Subcutaneous abdominal adipose tissue (tissue), 5 donors: ENCODE measurements at regions not wholly inside any gene's neighbourhood (a gene's known extent, or its start where the extent isn't known, plus 50 kb on each side); places are given as distances from the start of the nearest gene placed in this dataset.
"Not testable (repeated sequence)": the region's sequence is repeated elsewhere in the genome, so short reads cannot be mapped to it uniquely, and the experiment has no call there.

Experiments
- H3K27ac ChIP-seq: one replicate; pipeline ENCODE4 v1.7.0; 2013; ENCODE audit warnings: low read depth, mild to moderate bottlenecking, inconsistent platforms, low read length, moderate library complexity
- H3K27me3 ChIP-seq, 5 donors: one replicate each; pipeline ENCODE4 v1.7.0; 2013; ENCODE audit warnings: low read length in 5 of 5, inconsistent platforms in 1 of 5; ENCODE audit not compliant: control insufficient read depth in 5 of 5, insufficient read depth in 4 of 5
- H3K36me3 ChIP-seq, 5 donors: one replicate each; pipeline ENCODE4 v1.7.0; 2013; ENCODE audit warnings: low read length in 5 of 5; ENCODE audit not compliant: control insufficient read depth in 5 of 5, insufficient read depth in 5 of 5
- H3K4me1 ChIP-seq, 5 donors: one replicate each; pipeline ENCODE4 v1.7.0; 2013; ENCODE audit warnings: low read length in 5 of 5, mild to moderate bottlenecking in 3 of 5, moderate library complexity in 1 of 5; ENCODE audit not compliant: control insufficient read depth in 5 of 5, insufficient read depth in 5 of 5
- H3K4me3 ChIP-seq, 5 donors: one replicate each; pipeline ENCODE4 v1.7.0; 2013; ENCODE audit warnings: low read length in 5 of 5, low read depth in 1 of 5
- H3K9ac ChIP-seq, 5 donors: one replicate each; pipeline ENCODE4 v1.7.0; 2013; ENCODE audit warnings: low read length in 5 of 5, mild to moderate bottlenecking in 4 of 5, moderate library complexity in 3 of 5
- H3K9me3 ChIP-seq, 5 donors: one replicate each; pipeline ENCODE4 v1.7.0; 2013; ENCODE audit warnings: low read length in 5 of 5; ENCODE audit not compliant: control insufficient read depth in 5 of 5
- donor health status: healthy.
- donor health status: healthy.
- donor health status: healthy.
- donor health status: healthy.
- donor health status: healthy.

DNA sequence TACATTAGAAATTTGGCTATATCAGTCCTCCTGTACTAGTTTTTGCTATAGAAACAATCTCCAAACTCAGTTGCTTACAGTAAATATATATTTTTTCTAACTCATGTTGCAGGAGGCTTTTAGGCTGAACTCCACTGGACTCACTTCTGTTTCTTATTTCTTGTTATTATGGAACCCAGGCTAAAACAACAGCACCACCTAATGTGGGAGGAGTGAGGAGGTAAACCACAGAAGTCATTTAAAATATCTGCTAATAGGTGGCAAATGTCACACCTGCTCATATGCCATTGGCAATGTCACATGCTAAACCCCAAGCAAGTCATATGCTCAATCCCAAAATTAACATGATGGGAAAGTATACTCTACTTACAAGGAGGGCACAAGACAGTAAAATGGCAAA is 462.2 kb downstream of the PLOD2 start:
- no peaks in the 10 kb centered on the region for H3K27me3 ChIP-seq
- H3K4me3 ChIP-seq: no peak overlapping the region
- no peaks in the 10 kb centered on the region for H3K9me3 ChIP-seq
- H3K36me3 ChIP-seq: no peaks in the 10 kb centered on the region
- H3K4me1 ChIP-seq: peaks cover 0 to 6% (median 0%) of the 10 kb centered on the region in 5 donors
- H3K9ac ChIP-seq: no peak overlapping the region
- H3K27ac ChIP-seq: no peak overlapping the region

DNA sequence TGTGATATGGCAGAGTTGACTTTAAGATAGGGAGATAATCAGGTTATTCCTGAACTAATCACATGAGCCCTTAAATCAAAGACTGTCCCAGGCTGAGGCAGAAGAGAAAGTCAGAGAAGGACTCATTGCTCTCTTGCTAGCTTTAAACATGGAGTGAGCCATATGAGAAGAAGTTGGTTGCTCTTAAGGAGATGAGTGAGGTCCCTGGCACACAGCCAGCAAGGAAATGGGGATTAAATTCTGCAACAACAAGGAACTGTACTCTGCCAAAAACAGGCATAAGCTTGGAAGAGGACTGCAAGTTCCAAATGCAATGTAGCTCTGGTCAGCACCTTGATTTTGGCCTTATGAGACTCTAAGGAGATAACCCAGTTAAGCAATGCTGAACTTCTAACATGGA is 457.0 kb downstream of the PLOD2 start:
- Histone ChIP-seq H3K9ac (no peak overlapping the region), H3K27ac (no peak overlapping the region), H3K4me1 (no peaks in the 10 kb centered on the region), H3K36me3 (no peaks in the 10 kb centered on the region), H3K4me3 (no peak overlapping the region), H3K9me3 (no peaks in the 10 kb centered on the region), H3K27me3 (no peaks in the 10 kb centered on the region)

DNA sequence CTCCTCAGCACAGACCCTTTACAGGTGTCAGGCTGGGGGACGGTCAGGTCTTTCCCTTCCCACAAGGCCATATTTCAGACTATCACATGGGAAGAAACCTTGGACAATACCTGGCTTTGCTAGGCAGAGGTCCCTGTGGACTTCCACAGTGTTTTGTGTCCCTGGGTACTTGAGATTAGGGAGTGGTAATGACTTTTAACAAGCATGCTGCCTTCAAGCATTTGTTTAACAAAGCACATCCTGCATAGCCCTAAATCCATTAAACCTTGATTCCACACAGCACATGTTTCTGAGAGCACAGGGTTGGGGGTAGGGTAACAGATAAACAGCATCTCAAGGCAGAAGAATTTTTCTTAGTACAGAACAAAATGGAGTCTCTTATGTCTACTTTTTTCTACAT is 451.2 kb downstream of the PLOD2 start:
- not testable (repeated sequence) for H3K9me3 ChIP-seq, H3K36me3 ChIP-seq, H3K9ac ChIP-seq, H3K4me3 ChIP-seq, H3K4me1 ChIP-seq, H3K27ac ChIP-seq, H3K27me3 ChIP-seq

DNA sequence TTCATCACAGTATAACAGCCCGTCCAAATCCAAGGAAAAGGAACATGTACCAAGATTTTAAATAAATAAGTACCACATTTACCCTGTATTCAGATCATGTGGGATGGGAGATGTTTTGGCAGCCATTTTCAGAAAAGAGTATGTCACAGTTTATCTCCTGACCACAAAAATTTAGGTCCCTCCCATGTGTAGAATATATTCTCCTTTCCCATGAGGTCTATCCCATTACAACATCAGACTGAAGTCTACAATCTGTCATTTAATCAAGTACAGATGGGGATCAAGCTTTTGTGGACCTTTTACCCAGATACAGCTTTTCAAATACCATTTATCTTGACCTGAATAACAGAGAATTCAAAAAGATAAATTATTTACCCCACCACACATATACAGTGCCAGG is 444.5 kb downstream of the PLOD2 start:
- Histone ChIP-seq H3K4me3 (no peak overlapping the region), H3K9ac (no peak overlapping the region), H3K27ac (no peak overlapping the region), H3K4me1 (peaks cover 0 to 4% (median 0%) of the 10 kb centered on the region in 5 donors), H3K27me3 (no peaks in the 10 kb centered on the region), H3K36me3 (no peaks in the 10 kb centered on the region), H3K9me3 (peaks cover 0 to 2% (median 0%) of the 10 kb centered on the region in 5 donors)

DNA sequence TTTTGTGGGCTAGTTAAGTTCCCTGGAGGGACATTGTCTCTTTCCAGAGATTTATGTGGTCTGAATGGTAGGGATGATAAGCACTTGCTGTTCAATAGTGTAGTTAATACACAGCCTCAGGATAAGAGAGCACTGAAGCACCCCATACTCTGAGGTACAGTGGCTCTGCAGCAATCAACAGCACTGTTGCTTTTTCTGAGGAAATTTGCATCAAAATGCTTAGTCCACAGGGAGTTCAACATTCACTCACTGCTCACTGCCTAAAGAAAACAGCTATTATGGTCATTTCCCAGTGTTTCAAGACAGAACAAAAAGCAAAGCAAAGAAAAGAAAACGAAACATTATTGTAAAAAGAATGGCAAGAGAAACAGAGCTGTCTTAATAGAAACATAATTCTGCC is 441.9 kb downstream of the PLOD2 start:
- Histone ChIP-seq H3K9me3 (no peaks in the 10 kb centered on the region), H3K27me3 (no peaks in the 10 kb centered on the region), H3K9ac (no peak overlapping the region), H3K4me3 (no peak overlapping the region), H3K27ac (no peak overlapping the region), H3K4me1 (peaks cover 0 to 4% (median 0%) of the 10 kb centered on the region in 5 donors), H3K36me3 (no peaks in the 10 kb centered on the region)

DNA sequence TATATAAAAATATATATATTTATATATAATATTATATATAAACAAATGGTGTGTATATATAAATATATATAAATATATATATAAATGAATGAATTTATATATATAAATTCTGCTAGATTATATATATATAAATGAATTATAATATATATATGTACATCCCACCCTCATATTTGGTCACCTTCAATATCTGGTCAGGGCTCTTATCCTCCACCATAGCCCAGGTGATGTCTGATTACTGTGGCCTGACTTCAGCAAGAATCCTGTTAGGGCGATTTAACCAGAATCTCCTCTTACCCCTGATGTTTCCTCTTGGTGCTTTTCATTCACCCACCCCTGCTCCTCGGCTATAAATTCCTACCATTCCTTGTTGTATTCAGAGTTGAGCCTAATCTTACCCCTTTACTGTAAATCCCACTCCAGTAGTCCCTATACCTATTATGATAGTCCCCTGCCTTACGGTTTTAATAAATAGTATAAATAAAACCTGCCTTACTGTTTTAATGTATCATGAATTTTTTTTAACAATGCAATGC is 439.6 kb downstream of the PLOD2 start:
- no peak overlapping the region for H3K9ac ChIP-seq
- H3K9me3 ChIP-seq: no peaks in the 10 kb centered on the region
- H3K27me3 ChIP-seq: no peaks in the 10 kb centered on the region
- H3K36me3 ChIP-seq: no peaks in the 10 kb centered on the region
- H3K4me3 ChIP-seq: no peak overlapping the region
- H3K4me1 ChIP-seq: peaks cover 0 to 2% (median 0%) of the 10 kb centered on the region in 5 donors
- no peak overlapping the region for H3K27ac ChIP-seq

DNA sequence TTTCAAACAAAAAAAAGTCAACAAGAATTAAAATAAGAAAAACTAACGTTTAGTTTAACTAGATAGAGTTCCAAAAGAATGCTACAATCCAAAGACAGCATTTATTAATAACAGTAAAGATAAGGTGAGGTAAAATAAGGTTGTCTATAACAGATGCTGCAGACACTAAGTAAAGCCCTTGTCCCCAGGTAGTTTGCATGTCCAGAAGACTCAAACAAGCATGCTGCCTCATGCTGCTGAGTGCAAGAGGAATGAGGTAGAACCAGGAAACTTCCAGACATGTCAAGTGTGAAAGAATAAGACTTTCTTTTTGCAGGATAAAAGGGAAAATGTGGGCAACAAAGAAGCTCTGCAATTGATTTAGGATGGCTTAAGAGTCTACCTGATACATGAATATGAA is 439.2 kb downstream of the PLOD2 start:
- Histone ChIP-seq H3K9ac (no peak overlapping the region), H3K27ac (no peak overlapping the region), H3K36me3 (no peaks in the 10 kb centered on the region), H3K9me3 (no peaks in the 10 kb centered on the region), H3K27me3 (no peaks in the 10 kb centered on the region), H3K4me1 (no peaks in the 10 kb centered on the region), H3K4me3 (no peak overlapping the region)

DNA sequence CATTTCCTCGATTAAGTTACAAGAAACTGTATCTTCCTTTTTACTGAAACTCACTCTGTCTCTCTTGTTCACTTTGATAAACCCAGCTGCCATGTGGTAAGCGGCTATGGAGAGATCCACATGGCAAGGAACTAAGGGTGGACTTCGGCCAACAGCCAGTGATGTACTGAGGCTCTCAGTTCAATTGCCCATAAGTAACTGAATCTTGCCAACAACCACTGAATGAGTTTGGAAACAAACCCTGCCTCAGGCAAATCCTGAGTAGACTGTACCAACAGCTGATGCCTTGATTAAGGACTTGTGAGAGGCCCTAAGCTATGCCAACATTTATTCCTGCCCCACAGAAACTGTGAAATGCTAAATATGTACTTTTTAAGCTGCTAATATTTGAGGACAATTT is 433.5 kb downstream of the PLOD2 start:
- Histone ChIP-seq H3K27me3 (no peaks in the 10 kb centered on the region), H3K36me3 (no peaks in the 10 kb centered on the region), H3K9ac (no peak overlapping the region), H3K4me1 (no peaks in the 10 kb centered on the region), H3K4me3 (no peak overlapping the region), H3K27ac (no peak overlapping the region), H3K9me3 (no peaks in the 10 kb centered on the region)

DNA sequence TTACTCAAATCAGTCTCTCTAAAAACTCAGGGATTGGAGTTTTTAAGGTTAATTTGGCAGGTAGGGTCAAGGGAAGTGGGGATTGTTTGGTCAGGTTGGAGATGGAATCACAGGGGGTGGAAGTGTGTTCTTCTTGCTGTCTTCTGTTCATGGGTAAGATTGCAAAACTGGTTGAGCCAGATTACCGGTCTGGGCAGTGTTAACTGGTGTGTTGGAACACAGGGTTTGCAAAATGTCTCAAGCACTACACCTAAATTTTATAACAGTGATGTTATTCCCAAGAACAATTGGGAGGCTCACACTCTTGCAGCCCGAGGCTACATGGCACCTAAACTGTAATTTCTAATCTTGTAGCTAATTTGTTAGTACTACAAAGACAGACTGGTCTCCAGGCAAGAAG is 425.4 kb downstream of the PLOD2 start:
- Histone ChIP-seq H3K27ac (no peak overlapping the region), H3K27me3 (no peaks in the 10 kb centered on the region), H3K36me3 (no peaks in the 10 kb centered on the region), H3K9me3 (peaks cover 0 to 3% (median 0%) of the 10 kb centered on the region in 5 donors), H3K4me1 (no peaks in the 10 kb centered on the region), H3K9ac (no peak overlapping the region), H3K4me3 (no peak overlapping the region)

DNA sequence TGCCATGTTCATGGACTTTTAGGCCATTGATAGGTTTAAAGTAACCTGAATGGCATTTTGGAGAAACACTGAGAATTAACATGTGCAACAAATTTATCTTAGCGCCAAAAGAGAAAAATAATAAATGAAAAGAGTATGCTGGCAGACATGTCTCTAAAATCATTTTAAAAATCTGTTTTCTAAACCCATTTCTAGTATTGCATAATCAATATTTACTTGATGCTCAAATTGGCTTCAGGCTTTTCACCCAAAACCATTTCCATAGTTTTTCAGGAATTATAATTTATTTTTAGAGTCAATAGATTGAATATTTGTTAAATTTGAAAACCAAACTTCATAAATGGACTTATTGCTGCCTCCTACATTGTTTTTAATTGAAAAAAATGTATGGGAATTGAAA is 423.0 kb downstream of the PLOD2 start:
- Histone ChIP-seq H3K9ac (no peak overlapping the region), H3K4me1 (no peaks in the 10 kb centered on the region), H3K9me3 (peaks cover 0 to 3% (median 0%) of the 10 kb centered on the region in 5 donors), H3K27ac (no peak overlapping the region), H3K27me3 (no peaks in the 10 kb centered on the region), H3K4me3 (no peak overlapping the region), H3K36me3 (no peaks in the 10 kb centered on the region)

DNA sequence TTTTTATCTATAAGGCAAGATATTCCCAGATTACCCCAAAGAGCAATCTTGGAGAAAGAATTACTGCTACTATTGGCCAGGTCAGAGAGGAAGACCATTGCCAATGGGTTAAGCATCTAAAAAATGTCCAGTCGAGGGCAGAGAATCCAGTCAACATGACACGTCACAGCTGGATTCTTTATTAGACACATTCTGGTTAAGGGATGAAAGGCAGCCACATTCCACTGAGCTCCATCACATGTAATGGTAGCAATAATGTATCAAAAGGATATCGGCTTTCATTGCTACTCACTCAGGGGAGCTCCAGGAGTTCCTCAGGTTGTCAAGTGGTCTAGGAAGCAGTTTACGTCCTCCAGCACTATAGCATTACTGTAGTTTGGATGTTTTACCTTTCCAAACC is 421.1 kb downstream of the PLOD2 start:
- H3K4me1 ChIP-seq: no peaks in the 10 kb centered on the region
- H3K9ac ChIP-seq: no peak overlapping the region
- H3K9me3 ChIP-seq: peaks cover 0 to 3% (median 0%) of the 10 kb centered on the region in 5 donors
- H3K36me3 ChIP-seq: no peaks in the 10 kb centered on the region
- H3K27ac ChIP-seq: no peak overlapping the region
- H3K27me3 ChIP-seq: no peaks in the 10 kb centered on the region
- H3K4me3 ChIP-seq: no peak overlapping the region
